IMR-90 (cell line): ENCODE measurements at regions not wholly inside any gene's neighbourhood (a gene's known extent, or its start where the extent isn't known, plus 50 kb on each side); places are given as distances from the start of the nearest gene placed in this dataset.

Experiments used
- ATAC-seq: fragments of 200-7000 bp; cut with Tn5 transposase; 2 replicates; pipeline ENCODE4 v1.9.1; 2020; ENCODE audit warnings: low read depth, mild to moderate bottlenecking, moderate library complexity
- BruUV-seq: library from RNA; stranded (reverse); fragments of 400-500 nt; replicated peaks from 2 replicates; lab custom pipeline; 2021; lab: Mats Ljungman, UMichigan
- CTCF ChIA-PET: fragments of 300-600 bp; formaldehyde crosslinking; extraction: SDS; loops from one replicate; lab custom pipeline; 2021; ENCODE audit warnings: antibody characterized with exemption; lab: Yijun Ruan, JAX
- POLR2A ChIA-PET: fragments of 300-600 bp; sonication (Branson Sonifier 250); formaldehyde crosslinking; loops from one replicate; lab custom pipeline; 2022; ENCODE audit warnings: antibody characterized with exemption; ENCODE audit not compliant: unreplicated experiment; lab: Charles Lee
- DNase-seq: peaks from one replicate; pipeline ENCODE4 v3.0.0; 2013
- H2AFZ ChIP-seq: replicated peaks from 2 replicates; pipeline ENCODE3; 2013; ENCODE audit warnings: low read length, mild to moderate bottlenecking; ENCODE audit not compliant: poor library complexity
- H2AK5ac ChIP-seq: 2 replicates; pipeline ENCODE4 v1.6.1; 2013; ENCODE audit warnings: low read depth, low read length, inconsistent platforms
- H2AK9ac ChIP-seq: replicated peaks from 2 replicates; pipeline ENCODE3; 2013; ENCODE audit warnings: mild to moderate bottlenecking, low read depth, low read length, moderate library complexity; ENCODE audit not compliant: poor library complexity
- H2BK120ac ChIP-seq: 2 replicates; pipeline ENCODE4 v1.6.1; 2013; ENCODE audit warnings: low read depth, low read length, inconsistent platforms
- H2BK15ac ChIP-seq: 3 replicates; pipeline ENCODE4 v1.6.1; 2013; ENCODE audit warnings: low read depth, low read length, inconsistent platforms
- H2BK20ac ChIP-seq: 2 replicates; pipeline ENCODE4 v1.6.1; 2013; ENCODE audit warnings: low read depth, mild to moderate bottlenecking, inconsistent platforms, low read length, moderate library complexity
- H2BK5ac ChIP-seq: 2 replicates; pipeline ENCODE4 v1.6.1; 2013; ENCODE audit warnings: mild to moderate bottlenecking, low read depth, low read length, inconsistent platforms; ENCODE audit not compliant: poor library complexity, severe bottlenecking
- H3K14ac ChIP-seq: replicated peaks from 2 replicates; pipeline ENCODE4 v1.6.1; 2013; ENCODE audit warnings: low read depth, low read length, inconsistent platforms
- H3K18ac ChIP-seq: 2 replicates; pipeline ENCODE4 v1.6.1; 2013; ENCODE audit warnings: low read depth, low read length, control low read depth
- H3K23ac ChIP-seq: 2 replicates; pipeline ENCODE4 v1.6.1; 2013; ENCODE audit warnings: low read depth, low read length, inconsistent platforms
- H3K27ac ChIP-seq: 2 replicates; pipeline ENCODE4 v1.5.1; 2013; ENCODE audit warnings: mild to moderate bottlenecking, control low read depth, low read length; ENCODE audit not compliant: insufficient read depth
- H3K27me3 ChIP-seq: 2 replicates; pipeline ENCODE4 v1.6.1; 2013; ENCODE audit warnings: low read length; ENCODE audit not compliant: control insufficient read depth, insufficient read depth
- H3K36me3 ChIP-seq: 2 replicates; pipeline ENCODE4 v1.6.1; 2013; ENCODE audit warnings: low read length, mixed read lengths; ENCODE audit not compliant: control insufficient read depth, insufficient read depth
- H3K4ac ChIP-seq: 2 replicates; pipeline ENCODE4 v1.6.1; 2013; ENCODE audit warnings: low read depth, low read length, inconsistent platforms
- H3K4me1 ChIP-seq: 2 replicates; pipeline ENCODE4 v1.6.1; 2013; ENCODE audit warnings: low read length, mixed read lengths; ENCODE audit not compliant: control insufficient read depth, insufficient read depth
- H3K4me2 ChIP-seq: 2 replicates; pipeline ENCODE4 v1.6.1; 2013; ENCODE audit warnings: low read depth, mild to moderate bottlenecking, control low read depth, low read length, moderate library complexity
- H3K4me3 ChIP-seq: 2 replicates; pipeline ENCODE4 v1.5.1; 2013; ENCODE audit warnings: low read depth, mild to moderate bottlenecking, control low read depth, low read length, moderate library complexity; ENCODE audit not compliant: insufficient read depth
- H3K56ac ChIP-seq: 2 replicates; pipeline ENCODE4 v1.6.1; 2013; ENCODE audit warnings: low read length, inconsistent platforms; ENCODE audit not compliant: insufficient read depth; ENCODE audit errors: extremely low read depth
- H3K79me1 ChIP-seq, 2 experiments: 2 replicates each; pipeline ENCODE4 v1.6.1; 2013; ENCODE audit warnings: low read length in 2 of 2, inconsistent platforms in 1 of 2, low read depth in 1 of 2
- H3K9ac ChIP-seq: 2 replicates; pipeline ENCODE4 v1.6.1; 2013; ENCODE audit warnings: low read depth, low read length, control low read depth
- H3K9me1 ChIP-seq: 2 replicates; pipeline ENCODE4 v1.6.1; 2013; ENCODE audit warnings: low read length, inconsistent platforms; ENCODE audit not compliant: insufficient read depth
- H3K9me3 ChIP-seq: 2 replicates; pipeline ENCODE4 v1.6.1; 2013; ENCODE audit warnings: low read length; ENCODE audit not compliant: control insufficient read depth, insufficient read depth
- H4K20me1 ChIP-seq: 2 replicates; pipeline ENCODE4 v1.6.1; 2013; ENCODE audit warnings: low read length, inconsistent platforms; ENCODE audit not compliant: insufficient read depth
- H4K5ac ChIP-seq: 2 replicates; pipeline ENCODE4 v1.6.1; 2013; ENCODE audit warnings: mild to moderate bottlenecking, low read depth, low read length, control low read depth
- H4K8ac ChIP-seq, 2 experiments: 2 replicates each; pipeline ENCODE4 v1.6.1; 2013; ENCODE audit warnings: low read depth in 2 of 2, low read length in 2 of 2, control low read depth in 1 of 2, inconsistent platforms in 1 of 2
- H4K91ac ChIP-seq: 2 replicates; pipeline ENCODE4 v1.6.1; 2013; ENCODE audit warnings: low read depth, low read length, inconsistent platforms; ENCODE audit not compliant: insufficient read depth
- BHLHE40 ChIP-seq: fragments of 150-350 bp; IDR thresholded peaks from 2 replicates; pipeline ENCODE4 v1.6.1; 2016; ENCODE audit warnings: mild to moderate bottlenecking, low read depth, low read length
- CEBPB ChIP-seq: IDR thresholded peaks from 2 replicates; pipeline ENCODE4 v1.6.1; 2012; ENCODE audit warnings: low read depth, low read length, improper control_type of control experiment
- CHD1 ChIP-seq: IDR thresholded peaks from 2 replicates; pipeline ENCODE4 v1.6.1; 2012; ENCODE audit warnings: low read depth, low read length, improper control_type of control experiment
- FOS ChIP-seq: fragments of 150-350 bp; IDR thresholded peaks from 2 replicates; pipeline ENCODE4 v1.6.1; 2016; ENCODE audit warnings: low read depth, low read length
- MAFK ChIP-seq: IDR thresholded peaks from 2 replicates; pipeline ENCODE4 v1.6.1; 2012; ENCODE audit warnings: low read depth, low read length, improper control_type of control experiment
- MAZ ChIP-seq: IDR thresholded peaks from 2 replicates; pipeline ENCODE4 v1.6.1; 2012; ENCODE audit warnings: low read depth, mild to moderate bottlenecking, low read length, improper control_type of control experiment, moderate library complexity, borderline replicate concordance
- MXI1 ChIP-seq: IDR thresholded peaks from 2 replicates; pipeline ENCODE4 v1.6.1; 2012; ENCODE audit warnings: low read depth, mild to moderate bottlenecking, low read length, moderate library complexity, borderline replicate concordance
- NFE2L2 ChIP-seq: fragments of 150-350 bp; IDR thresholded peaks from 2 replicates; pipeline ENCODE4 v1.6.1; 2016; ENCODE audit warnings: low read depth, mild to moderate bottlenecking, low read length
- POLR2A ChIP-seq: IDR thresholded peaks from 2 replicates; pipeline ENCODE4 v1.6.1; 2012; ENCODE audit warnings: mild to moderate bottlenecking, low read depth, low read length
- RAD21 ChIP-seq: IDR thresholded peaks from 2 replicates; pipeline ENCODE4 v1.6.1; 2012; ENCODE audit warnings: low read length, improper control_type of control experiment
- RCOR1 ChIP-seq: IDR thresholded peaks from 2 replicates; pipeline ENCODE4 v1.6.1; 2012; ENCODE audit warnings: mild to moderate bottlenecking, low read length, improper control_type of control experiment; ENCODE audit not compliant: insufficient replicate concordance
- RFX5 ChIP-seq: IDR thresholded peaks from 2 replicates; pipeline ENCODE4 v1.8.0; 2012; ENCODE audit warnings: low read depth, mild to moderate bottlenecking, low read length, moderate library complexity
- SMC3 ChIP-seq: fragments of 150-350 bp; IDR thresholded peaks from 2 replicates; pipeline ENCODE4 v1.6.1; 2016; ENCODE audit warnings: low read depth, mild to moderate bottlenecking, antibody characterized with exemption, low read length, moderate library complexity
- USF2 ChIP-seq: fragments of 150-350 bp; IDR thresholded peaks from 2 replicates; pipeline ENCODE4 v1.6.1; 2017; ENCODE audit warnings: mild to moderate bottlenecking, antibody characterized with exemption, low read length, low read depth
- dilution Hi-C: fragments of 300-500 bp; cut with HindIII; formaldehyde crosslinking; loops from one replicate; pipeline ENCODE4 v1.14.3; 2018; ENCODE audit warnings: low sequenced_read_pairs; ENCODE audit not compliant: unreplicated experiment
- in situ Hi-C: fragments of 300-500 bp; cut with MboI; formaldehyde crosslinking; loops from 3 replicates; pipeline ENCODE4 v1.14.3; 2019; ENCODE audit warnings: low sequenced_read_pairs, inconsistent platforms, mixed read lengths
- intact Hi-C: fragments of 100-400 bp; cut with micrococcal nuclease; formaldehyde crosslinking; loops from 2 replicates; pipeline ENCODE4 v1.10.0; 2022
- TF ChIP-seq, protein P1 (sequence below): fragments of 150-350 bp; IDR thresholded peaks from 2 replicates; pipeline ENCODE4 v1.6.1; 2016; ENCODE audit warnings: low read depth, mild to moderate bottlenecking, low read length, moderate library complexity, borderline replicate concordance
- TF ChIP-seq, protein P2 (sequence below): conservative IDR thresholded peaks from 2 replicates; pipeline ENCODE4 v1.5.1; 2012; ENCODE audit warnings: mild to moderate bottlenecking, low read depth, low read length, improper control_type of control experiment

GRCh38 chr2:61732787-61733186 lies 121.1 kb downstream of the FAM161A start:
- ChIA-PET POLR2A (no interaction called here), CTCF (no interaction called here)
- Histone ChIP-seq H3K4me3 (no peak overlapping the region), H3K14ac (no peak overlapping the region), H2BK120ac (no peak overlapping the region), H2BK20ac (no peak overlapping the region), H3K27me3 (no peaks in the 10 kb centered on the region), H4K5ac (no peak overlapping the region), H3K9me1 (no peaks in the 10 kb centered on the region), H3K4ac (no peak overlapping the region), H3K4me1 (no peaks in the 10 kb centered on the region; the same call in 1 of the 2 replicates), H3K23ac (no peak overlapping the region), H3K9me3 (no peaks in the 10 kb centered on the region), H2AK9ac (no peak overlapping the region), H3K56ac (no peak overlapping the region), H3K9ac (no peak overlapping the region), H2BK15ac (no peak overlapping the region), H2AFZ (no peak overlapping the region), H3K36me3 (no peaks in the 10 kb centered on the region), H3K27ac (no peak overlapping the region), H4K20me1 (no peaks in the 10 kb centered on the region), H2AK5ac (no peak overlapping the region), H3K18ac (no peak overlapping the region), H4K8ac (no peak overlapping the region), H2BK5ac (no peak overlapping the region), H4K91ac (no peak overlapping the region), H3K4me2 (no peak overlapping the region), H3K79me1 (no peaks in the 10 kb centered on the region)
- in situ Hi-C loops = no loop called here
- intact Hi-C loops = no loop called here
- dilution Hi-C loops = no loop called here
- no peak for ATAC-seq
- no peak for TF ChIP-seq RAD21
- TF ChIP-seq, protein P1, sequence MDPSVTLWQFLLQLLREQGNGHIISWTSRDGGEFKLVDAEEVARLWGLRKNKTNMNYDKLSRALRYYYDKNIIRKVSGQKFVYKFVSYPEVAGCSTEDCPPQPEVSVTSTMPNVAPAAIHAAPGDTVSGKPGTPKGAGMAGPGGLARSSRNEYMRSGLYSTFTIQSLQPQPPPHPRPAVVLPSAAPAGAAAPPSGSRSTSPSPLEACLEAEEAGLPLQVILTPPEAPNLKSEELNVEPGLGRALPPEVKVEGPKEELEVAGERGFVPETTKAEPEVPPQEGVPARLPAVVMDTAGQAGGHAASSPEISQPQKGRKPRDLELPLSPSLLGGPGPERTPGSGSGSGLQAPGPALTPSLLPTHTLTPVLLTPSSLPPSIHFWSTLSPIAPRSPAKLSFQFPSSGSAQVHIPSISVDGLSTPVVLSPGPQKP = no peak
- no peak for TF ChIP-seq CEBPB
- no peak for TF ChIP-seq RCOR1
- TF ChIP-seq, protein P2, sequence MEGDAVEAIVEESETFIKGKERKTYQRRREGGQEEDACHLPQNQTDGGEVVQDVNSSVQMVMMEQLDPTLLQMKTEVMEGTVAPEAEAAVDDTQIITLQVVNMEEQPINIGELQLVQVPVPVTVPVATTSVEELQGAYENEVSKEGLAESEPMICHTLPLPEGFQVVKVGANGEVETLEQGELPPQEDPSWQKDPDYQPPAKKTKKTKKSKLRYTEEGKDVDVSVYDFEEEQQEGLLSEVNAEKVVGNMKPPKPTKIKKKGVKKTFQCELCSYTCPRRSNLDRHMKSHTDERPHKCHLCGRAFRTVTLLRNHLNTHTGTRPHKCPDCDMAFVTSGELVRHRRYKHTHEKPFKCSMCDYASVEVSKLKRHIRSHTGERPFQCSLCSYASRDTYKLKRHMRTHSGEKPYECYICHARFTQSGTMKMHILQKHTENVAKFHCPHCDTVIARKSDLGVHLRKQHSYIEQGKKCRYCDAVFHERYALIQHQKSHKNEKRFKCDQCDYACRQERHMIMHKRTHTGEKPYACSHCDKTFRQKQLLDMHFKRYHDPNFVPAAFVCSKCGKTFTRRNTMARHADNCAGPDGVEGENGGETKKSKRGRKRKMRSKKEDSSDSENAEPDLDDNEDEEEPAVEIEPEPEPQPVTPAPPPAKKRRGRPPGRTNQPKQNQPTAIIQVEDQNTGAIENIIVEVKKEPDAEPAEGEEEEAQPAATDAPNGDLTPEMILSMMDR = no peak
- TF ChIP-seq MAFK = no peak
- TF ChIP-seq CHD1 = no peak
- no peak for TF ChIP-seq MAZ
- no peak for TF ChIP-seq NFE2L2
- no peak for TF ChIP-seq BHLHE40
- no peak for TF ChIP-seq FOS
- no peak for TF ChIP-seq POLR2A
- no peak for TF ChIP-seq MXI1
- TF ChIP-seq RFX5 = no peak
- TF ChIP-seq SMC3 = no peak
- TF ChIP-seq USF2 = no peak
- DNase-seq = no peak
- BruUV-seq = no TSS peak
